AG04450 (cell line): ENCODE measurements at regions not wholly inside any gene's neighbourhood (a gene's known extent, or its start where the extent isn't known, plus 50 kb on each side); places are given as distances from the start of the nearest gene placed in this dataset.

Source experiments
- CTCF ChIA-PET: fragments of 300-600, 350-600 bp; formaldehyde crosslinking; extraction: SDS; loops from one replicate; lab custom pipeline; 2022; ENCODE audit warnings: antibody characterized with exemption, inconsistent platforms; lab: Charles Lee
- POLR2A ChIA-PET: fragments of 350-600 bp; formaldehyde crosslinking; extraction: SDS; loops from one replicate; lab custom pipeline; 2021; ENCODE audit warnings: antibody characterized with exemption, inconsistent platforms; lab: Yijun Ruan, JAX
- DNase-seq: peaks from one replicate; pipeline ENCODE4 v3.0.0-alpha.2; 2011; ENCODE audit warnings: low read depth, low spot score
- H3K27ac ChIP-seq: one replicate; pipeline ENCODE4 v1.5.1; 2012; ENCODE audit warnings: low read depth, low read length, control low read depth
- H3K27me3 ChIP-seq: one replicate; pipeline ENCODE4 v1.6.0; 2012; ENCODE audit warnings: low read length; ENCODE audit not compliant: control insufficient read depth, insufficient read depth
- H3K4me3 ChIP-seq: 2 replicates; pipeline ENCODE4 v1.5.1; 2011; ENCODE audit warnings: mild to moderate bottlenecking, low read depth, low read length, control low read depth
- H3K9me3 ChIP-seq: 2 replicates; pipeline ENCODE4 v1.5.1; 2012; ENCODE audit warnings: low read length; ENCODE audit not compliant: control insufficient read depth, insufficient read depth
- TF ChIP-seq, protein P1 (sequence below): IDR thresholded peaks from 2 replicates; pipeline ENCODE4 v1.5.1; 2011; ENCODE audit warnings: low read depth, low read length, control low read depth, inconsistent platforms

DNA sequence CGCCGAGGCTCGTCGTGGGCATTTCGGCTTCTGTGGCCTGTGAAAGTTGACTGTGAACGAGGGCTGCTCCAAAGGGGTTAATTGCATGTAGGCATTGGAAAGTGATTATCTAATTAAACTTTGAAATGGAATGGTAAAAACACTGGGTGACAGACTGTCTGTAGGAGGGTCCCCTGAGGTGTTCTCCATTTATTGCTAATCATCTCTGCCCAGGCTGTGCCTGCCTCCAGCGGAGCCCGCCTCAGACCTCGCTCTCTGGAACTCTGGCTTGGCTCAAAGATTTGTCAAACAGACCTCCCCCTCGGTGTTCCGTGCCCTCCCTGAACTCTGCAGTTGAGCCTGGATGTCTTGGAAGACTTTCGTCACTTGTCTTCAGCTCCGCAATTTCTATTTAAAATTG, 50.2 kb upstream of the VRK1 start:
- ChIA-PET CTCF (interaction anchor here (1.5 to 1.6 kb wide), 2 partner anchors 106 to 179 kb away, joined by 3 to 4 read pairs; no protein-coding TSS in a partner anchor), POLR2A (no interaction called here)
- peaks cover 8% of the 10 kb centered on the region for H3K27me3 ChIP-seq
- no peaks in the 10 kb centered on the region; the same call in 1 of the 2 replicates for H3K9me3 ChIP-seq
- TF ChIP-seq, protein P1, sequence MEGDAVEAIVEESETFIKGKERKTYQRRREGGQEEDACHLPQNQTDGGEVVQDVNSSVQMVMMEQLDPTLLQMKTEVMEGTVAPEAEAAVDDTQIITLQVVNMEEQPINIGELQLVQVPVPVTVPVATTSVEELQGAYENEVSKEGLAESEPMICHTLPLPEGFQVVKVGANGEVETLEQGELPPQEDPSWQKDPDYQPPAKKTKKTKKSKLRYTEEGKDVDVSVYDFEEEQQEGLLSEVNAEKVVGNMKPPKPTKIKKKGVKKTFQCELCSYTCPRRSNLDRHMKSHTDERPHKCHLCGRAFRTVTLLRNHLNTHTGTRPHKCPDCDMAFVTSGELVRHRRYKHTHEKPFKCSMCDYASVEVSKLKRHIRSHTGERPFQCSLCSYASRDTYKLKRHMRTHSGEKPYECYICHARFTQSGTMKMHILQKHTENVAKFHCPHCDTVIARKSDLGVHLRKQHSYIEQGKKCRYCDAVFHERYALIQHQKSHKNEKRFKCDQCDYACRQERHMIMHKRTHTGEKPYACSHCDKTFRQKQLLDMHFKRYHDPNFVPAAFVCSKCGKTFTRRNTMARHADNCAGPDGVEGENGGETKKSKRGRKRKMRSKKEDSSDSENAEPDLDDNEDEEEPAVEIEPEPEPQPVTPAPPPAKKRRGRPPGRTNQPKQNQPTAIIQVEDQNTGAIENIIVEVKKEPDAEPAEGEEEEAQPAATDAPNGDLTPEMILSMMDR, result no peak
- no peak overlapping the region for H3K27ac ChIP-seq
- no peak overlapping the region for H3K4me3 ChIP-seq
- DNase-seq, result no peak
